ENCODE measurements at regions not wholly inside any gene's neighbourhood (a gene's known extent, or its start where the extent isn't known, plus 50 kb on each side); places are given as distances from the start of the nearest gene placed in this dataset.

GRCh38 chr7:46146454-46147255 lies 225.6 kb upstream of the IGFBP3 start:
- DNase-seq, result no peak

GRCh38 chr7:46145412-46145811 lies 224.3 kb upstream of the IGFBP3 start:
- no peak for DNase-seq

- no peak for DNase-seq
Observed at GRCh38 chr7:46143949-46144917, 223.2 kb upstream of the IGFBP3 start.

- no peak for DNase-seq
Observed at GRCh38 chr7:46143421-46143820, 222.3 kb upstream of the IGFBP3 start.

- DNase-seq, result no peak
Observed at GRCh38 chr7:46139079-46139478, 218.0 kb upstream of the IGFBP3 start.

- DNase-seq, result no peak
Observed at GRCh38 chr7:46137725-46138124, 216.7 kb upstream of the IGFBP3 start.

- no peak for DNase-seq
Observed at GRCh38 chr7:46135557-46135956, 214.5 kb upstream of the IGFBP3 start.

- DNase-seq, result no peak
Observed at GRCh38 chr7:46134795-46135194, 213.7 kb upstream of the IGFBP3 start.

- DNase-seq, result no peak
Observed at GRCh38 chr7:46134385-46134784, 213.3 kb upstream of the IGFBP3 start.

- peak; percentile 44 for DNase-seq
Observed at GRCh38 chr7:46133751-46134150, 212.7 kb upstream of the IGFBP3 start.

GRCh38 chr7:46133072-46133471 lies 212.0 kb upstream of the IGFBP3 start:
- no peak for DNase-seq

- no peak for DNase-seq
Observed at GRCh38 chr7:46131916-46132795, 211.1 kb upstream of the IGFBP3 start.

- no peak for DNase-seq
Observed at GRCh38 chr7:46129831-46130230, 208.8 kb upstream of the IGFBP3 start.

GRCh38 chr7:46127814-46128213 lies 206.7 kb upstream of the IGFBP3 start:
- no peak for DNase-seq

- DNase-seq, result no peak
Observed at GRCh38 chr7:46126675-46127300, 205.7 kb upstream of the IGFBP3 start.

GRCh38 chr7:46123756-46124343 lies 202.8 kb upstream of the IGFBP3 start:
- DNase-seq, result no peak

- DNase-seq, result no peak
Observed at GRCh38 chr7:46115410-46115809, 194.3 kb upstream of the IGFBP3 start.

GRCh38 chr7:46109437-46109836 lies 188.4 kb upstream of the IGFBP3 start:
- DNase-seq, result no peak

- no peak for DNase-seq
Observed at GRCh38 chr7:46108272-46108671, 187.2 kb upstream of the IGFBP3 start.

GRCh38 chr7:46107610-46108217 lies 186.6 kb upstream of the IGFBP3 start:
- DNase-seq, result no peak

GRCh38 chr7:46100521-46100920 lies 179.4 kb upstream of the IGFBP3 start:
- DNase-seq, result no peak
